DMS53 (cell line): ENCODE measurements at regions not wholly inside any gene's neighbourhood (a gene's known extent, or its start where the extent isn't known, plus 50 kb on each side); places are given as distances from the start of the nearest gene placed in this dataset.

ENCODE experiments used
- DNase-seq: peaks from one replicate; lab custom pipeline; 2025; lab: John Stamatoyannopoulos, UW

- peak; percentile 38 for DNase-seq
Observed at GRCh38 chr13:29713839-29714238, 118.4 kb upstream of the SLC7A1 start.

- no peak for DNase-seq
Observed at GRCh38 chr13:29711776-29712175, 116.3 kb upstream of the SLC7A1 start.

GRCh38 chr13:29710511-29710910 is 115.0 kb upstream of the SLC7A1 start:
- no peak for DNase-seq

DNA sequence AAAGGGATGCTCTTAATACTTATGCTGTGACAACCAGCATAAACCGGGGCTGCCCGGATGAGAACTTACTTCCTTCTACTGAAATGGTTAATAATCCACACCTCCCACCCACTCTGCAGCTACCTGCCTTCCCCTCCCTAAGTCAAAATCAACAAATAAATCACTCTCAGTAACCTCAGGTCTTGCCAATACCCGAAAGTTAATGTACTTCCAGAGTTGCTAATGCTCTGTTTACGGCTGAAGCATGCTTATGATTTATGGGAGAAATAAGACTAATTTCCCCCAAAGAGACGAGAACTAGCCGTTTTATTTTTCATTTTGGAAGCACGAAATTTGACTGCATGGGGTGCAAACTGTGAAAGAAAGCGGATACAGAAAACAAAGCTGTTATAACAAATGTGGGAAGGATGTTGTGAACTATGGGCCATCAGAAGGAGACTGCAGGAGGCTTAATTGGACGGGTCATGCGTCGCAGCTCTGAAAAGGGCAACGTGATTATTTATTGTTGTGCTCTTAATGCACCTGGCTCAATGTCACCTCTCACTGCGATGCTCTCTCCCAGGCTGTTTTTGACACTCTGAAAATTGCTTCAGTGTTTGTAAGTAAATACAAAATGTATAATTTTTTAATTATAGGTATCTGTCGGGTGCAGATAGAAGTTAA is 114.0 kb upstream of the SLC7A1 start:
- no peak for DNase-seq

GRCh38 chr13:29707876-29708543 is 112.5 kb upstream of the SLC7A1 start:
- peak; percentile 76 for DNase-seq

GRCh38 chr13:29706923-29707322 is 111.4 kb upstream of the SLC7A1 start:
- DNase-seq, result no peak

DNA sequence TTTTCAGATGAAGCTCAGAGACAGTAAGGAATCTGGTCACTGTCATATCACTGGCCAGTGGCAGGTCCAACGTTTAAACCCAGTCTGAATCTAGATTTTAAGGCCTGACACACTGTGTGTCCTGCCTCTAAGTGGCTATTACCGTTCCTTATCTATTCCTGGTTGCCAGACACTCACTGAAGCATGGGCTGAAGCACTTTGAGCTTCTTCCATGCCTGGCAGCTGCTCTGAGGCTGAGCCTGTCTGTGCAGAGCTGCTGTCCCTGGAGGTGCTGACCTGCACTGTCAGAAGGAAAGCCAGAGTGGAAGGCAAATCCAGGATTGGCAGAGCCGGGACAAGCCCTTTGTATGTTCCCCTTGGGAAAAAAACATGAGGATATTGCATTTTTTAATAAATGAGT is 109.2 kb upstream of the SLC7A1 start:
- DNase-seq, result no peak

GRCh38 chr13:29703421-29703820 is 107.9 kb upstream of the SLC7A1 start:
- no peak for DNase-seq

GRCh38 chr13:29702912-29703351 is 107.4 kb upstream of the SLC7A1 start:
- DNase-seq, result no peak

DNA sequence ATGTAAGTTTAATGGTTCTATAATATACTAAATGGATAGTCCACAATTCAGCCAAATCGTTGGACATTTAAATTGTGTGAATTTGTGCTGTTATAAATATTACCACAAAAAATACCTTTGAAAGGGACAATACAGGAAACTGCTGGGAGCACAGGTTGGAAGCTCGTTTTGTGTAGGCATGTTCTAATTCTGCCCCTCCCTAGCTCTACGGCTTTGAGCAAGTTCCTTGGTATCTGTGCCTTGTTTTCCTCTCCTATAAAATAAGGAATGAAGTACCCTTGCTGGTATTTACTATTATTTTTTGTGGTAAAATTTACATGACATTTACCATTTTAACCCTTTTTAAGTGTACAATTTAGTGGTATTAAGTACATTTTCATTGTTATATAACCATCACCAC is 102.6 kb upstream of the SLC7A1 start:
- DNase-seq, result no peak

GRCh38 chr13:29696606-29697005 is 101.1 kb upstream of the SLC7A1 start:
- DNase-seq, result no peak

DNA sequence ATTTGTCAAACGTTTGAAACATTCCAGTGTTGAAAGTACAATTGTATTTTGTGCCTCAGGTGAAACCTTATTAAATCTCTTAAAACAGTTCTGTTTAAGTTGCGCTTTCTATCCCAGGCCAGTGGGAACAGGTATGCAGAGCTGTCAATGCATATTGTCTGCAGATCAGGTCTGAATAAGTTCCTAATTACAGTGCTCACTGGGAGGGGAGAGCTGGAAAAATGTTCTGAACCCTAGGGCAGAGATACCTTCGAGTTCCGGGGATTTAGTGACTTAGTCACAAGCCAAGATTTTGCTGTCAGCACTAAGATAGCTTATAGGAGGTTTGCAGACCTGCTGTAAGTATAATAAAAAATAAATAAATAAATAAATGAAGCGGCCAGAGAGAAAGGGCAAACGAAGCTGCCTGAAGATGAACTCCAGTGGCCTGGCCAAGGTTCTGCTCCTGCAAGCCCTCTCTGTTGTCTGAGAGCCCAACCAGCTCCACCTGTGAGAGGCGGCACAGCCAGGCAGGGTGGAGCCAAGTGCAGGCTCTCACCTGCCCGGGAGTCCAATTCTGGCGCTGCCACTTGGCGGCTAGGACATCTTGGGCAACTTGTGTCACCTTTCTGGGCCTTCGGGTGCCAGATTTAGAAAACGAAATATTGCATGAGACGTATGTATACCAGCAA is 97.9 kb upstream of the SLC7A1 start:
- peak; percentile 48 for DNase-seq

GRCh38 chr13:29689548-29689947 is 94.1 kb upstream of the SLC7A1 start:
- no peak for DNase-seq

- DNase-seq, result no peak
Observed at GRCh38 chr13:29688193-29688592, 92.7 kb upstream of the SLC7A1 start.

GRCh38 chr13:29684441-29684840 is 89.0 kb upstream of the SLC7A1 start:
- DNase-seq, result no peak

GRCh38 chr13:29683041-29683440 is 87.6 kb upstream of the SLC7A1 start:
- no peak for DNase-seq

DNA sequence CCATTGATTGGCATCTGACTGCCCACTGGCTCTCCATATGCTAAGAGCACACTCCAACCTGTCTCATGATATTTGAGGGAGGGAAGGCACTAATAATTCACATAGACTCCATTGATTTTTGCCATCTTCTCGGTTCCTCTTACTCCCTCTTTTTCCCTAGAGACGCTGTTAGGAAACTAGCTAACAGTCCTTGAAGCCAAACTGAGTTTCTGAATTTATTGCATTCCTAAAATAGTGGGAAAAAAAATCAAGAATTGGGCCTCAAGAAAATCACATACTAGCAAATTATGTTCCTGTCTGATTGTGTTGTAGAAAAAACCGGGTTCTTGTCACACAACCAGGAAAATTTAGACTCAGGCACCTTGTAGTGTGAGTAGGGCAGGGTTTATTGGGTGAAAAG is 86.4 kb upstream of the SLC7A1 start:
- DNase-seq, result no peak

DNA sequence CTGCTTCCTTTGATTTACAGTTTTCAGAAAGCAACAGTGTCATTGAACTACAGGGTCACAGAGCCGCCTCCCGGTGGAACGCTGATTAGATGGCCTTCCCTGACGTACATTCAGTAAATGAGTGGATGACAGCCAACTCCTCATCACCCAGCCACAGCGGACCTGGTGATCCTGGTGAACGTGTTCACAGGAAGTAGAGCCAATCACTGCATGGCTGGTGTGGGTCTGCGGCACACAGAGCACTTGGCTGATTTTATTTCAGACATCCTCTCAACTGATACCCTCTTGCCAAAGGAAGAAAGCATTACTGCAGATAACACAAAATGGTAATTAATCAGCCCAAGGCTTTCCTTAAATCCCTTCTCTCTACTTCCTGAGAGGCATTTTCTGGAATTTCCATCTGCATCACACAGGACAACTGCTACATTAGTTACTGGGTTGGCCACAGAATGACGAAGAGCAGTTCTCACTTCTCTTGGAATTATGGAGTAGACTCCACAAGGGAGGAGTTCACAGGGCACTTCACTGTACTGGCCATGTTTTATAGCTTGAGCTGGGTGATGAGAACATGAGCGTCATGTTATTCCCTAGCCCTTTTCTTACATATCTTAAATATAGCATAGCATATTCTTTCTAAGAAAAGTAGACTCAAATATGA is 84.0 kb upstream of the SLC7A1 start:
- DNase-seq, result no peak

GRCh38 chr13:29677627-29678026 is 82.1 kb upstream of the SLC7A1 start:
- no peak for DNase-seq

DNA sequence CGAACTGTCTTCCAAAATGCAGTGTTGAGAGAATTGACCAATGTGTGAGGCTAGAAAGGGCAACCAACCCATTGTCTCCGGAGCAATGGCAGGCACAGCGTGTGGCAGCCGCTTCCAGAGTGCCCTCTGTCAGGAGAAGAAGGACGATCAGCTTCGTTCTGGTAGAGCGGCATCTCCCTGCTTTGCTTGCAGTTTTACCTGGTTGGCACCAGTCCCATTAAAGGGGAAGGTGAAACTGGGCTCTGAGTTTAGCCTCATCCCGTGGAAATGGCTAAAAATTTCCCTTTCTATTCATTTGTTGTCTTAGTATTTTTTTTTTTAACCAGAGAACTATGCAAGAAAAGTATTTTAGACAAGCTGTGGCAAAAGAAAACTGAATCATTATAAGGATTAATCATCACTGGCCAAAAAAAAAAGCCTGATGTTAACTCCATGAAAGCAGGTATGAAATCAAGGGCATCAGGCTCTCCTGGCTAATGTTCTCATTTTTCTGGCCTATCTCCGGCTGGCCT is 81.5 kb upstream of the SLC7A1 start:
- DNase-seq, result peak; percentile 25

DNA sequence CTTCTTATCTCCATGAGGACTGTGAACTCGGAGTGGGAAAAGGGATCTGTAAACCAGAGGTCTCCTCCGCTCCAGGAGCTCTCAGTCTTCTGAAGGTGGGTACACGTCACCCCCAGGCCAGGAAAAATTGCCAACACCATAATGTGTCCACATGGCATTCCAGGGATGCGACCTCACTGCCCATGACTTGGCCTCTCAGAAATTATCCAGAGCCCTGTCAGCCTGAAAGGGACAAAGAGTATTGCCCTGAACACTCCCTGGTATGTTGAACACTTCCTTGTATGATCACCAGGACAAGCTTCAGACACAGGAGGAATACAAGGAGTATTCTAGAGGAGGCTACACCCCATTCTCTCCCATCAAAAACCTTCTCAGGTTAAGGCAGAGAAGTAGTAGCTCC is 81.0 kb upstream of the SLC7A1 start:
- DNase-seq, result no peak

- no peak for DNase-seq
Observed at GRCh38 chr13:29674532-29674931, 79.0 kb upstream of the SLC7A1 start.

- no peak for DNase-seq
Observed at GRCh38 chr13:29664591-29664990, 69.1 kb upstream of the SLC7A1 start.
